GM21619 (cell line): ENCODE measurements at regions not wholly inside any gene's neighbourhood (a gene's known extent, or its start where the extent isn't known, plus 50 kb on each side); places are given as distances from the start of the nearest gene placed in this dataset.
"Not testable (repeated sequence)": the region's sequence is repeated elsewhere in the genome, so short reads cannot be mapped to it uniquely, and the experiment has no call there.

ENCODE experiments used
- ATAC-seq: cut with Tn5 transposase; IDR thresholded peaks from one replicate; pipeline ENCODE4 v1.9.1; 2021; ENCODE audit not compliant: unreplicated experiment

- ATAC-seq, result no peak
These were observed 61.4 kb downstream of the DDX53 start for GRCh38 chrX:23061116-23061515.

DNA sequence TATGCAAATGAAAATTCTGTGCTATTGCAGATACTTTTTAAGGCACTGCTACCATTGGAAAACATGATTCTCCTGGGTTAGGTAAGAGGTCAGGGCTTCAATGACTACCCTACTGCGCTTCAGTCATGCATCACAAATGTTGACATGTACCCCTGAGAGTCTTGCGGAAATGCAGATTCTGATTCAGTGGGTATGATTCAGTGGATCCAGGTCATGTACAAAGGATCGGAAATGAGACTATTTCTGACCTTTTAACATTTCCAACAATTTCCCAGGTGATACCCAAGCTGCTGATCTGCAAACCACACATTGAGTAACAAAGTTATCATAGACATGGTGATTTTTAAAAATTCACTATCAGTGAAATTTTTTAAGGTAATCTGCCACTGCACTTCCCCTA is 62.6 kb downstream of the DDX53 start:
- ATAC-seq, result no peak

GRCh38 chrX:23066588-23067281 is 67.0 kb downstream of the DDX53 start:
- peak; percentile 65 for ATAC-seq

GRCh38 chrX:23075461-23075860 is 75.7 kb downstream of the DDX53 start:
- not testable (repeated sequence) for ATAC-seq

GRCh38 chrX:23079347-23079746 is 79.6 kb downstream of the DDX53 start:
- ATAC-seq, result no peak

DNA sequence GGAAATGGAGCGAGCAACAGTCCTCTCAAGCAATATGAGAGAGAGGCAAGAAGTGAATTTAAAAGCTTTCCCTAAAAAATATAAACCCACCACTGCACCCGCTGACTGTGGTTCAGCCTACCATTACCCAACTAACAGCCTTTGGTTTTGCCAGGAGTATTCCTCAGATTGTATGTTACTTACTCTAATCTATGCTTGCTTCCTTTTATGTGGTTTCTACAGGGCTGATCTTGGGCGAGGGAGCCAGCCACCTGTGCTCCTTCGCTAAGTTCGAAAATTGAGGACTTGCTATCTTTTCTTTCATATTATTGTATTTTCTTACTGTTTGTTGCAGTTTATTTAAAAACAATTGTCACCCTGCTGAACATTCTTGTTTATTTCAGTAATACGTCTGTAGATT is 101.1 kb downstream of the DDX53 start:
- ATAC-seq, result no peak

DNA sequence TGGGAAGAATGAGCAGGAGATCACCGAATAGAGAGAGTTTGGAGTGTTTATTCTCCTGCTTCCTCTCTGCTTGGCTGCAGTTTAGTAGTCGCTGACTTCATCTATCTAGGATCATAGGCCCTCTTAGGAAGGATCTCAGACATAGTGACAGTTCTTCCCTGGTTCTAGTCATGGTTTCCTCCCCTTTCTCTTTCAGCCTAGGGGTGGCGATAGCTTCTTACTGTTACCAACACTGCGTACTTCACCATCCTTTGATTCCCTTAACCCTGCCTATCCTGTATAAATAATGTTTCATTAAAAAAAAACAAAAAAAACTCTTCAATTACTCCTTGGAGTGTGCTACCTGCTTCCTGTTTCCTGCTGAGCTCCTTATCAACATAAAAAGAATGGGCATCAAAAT is 103.8 kb downstream of the DDX53 start:
- no peak for ATAC-seq

- no peak for ATAC-seq
These were observed 114.5 kb downstream of the DDX53 start for GRCh38 chrX:23114241-23114640.

- no peak for ATAC-seq
These were observed 115.9 kb downstream of the DDX53 start for GRCh38 chrX:23115651-23116050.

GRCh38 chrX:23118163-23118562 is 118.4 kb downstream of the DDX53 start:
- no peak for ATAC-seq

DNA sequence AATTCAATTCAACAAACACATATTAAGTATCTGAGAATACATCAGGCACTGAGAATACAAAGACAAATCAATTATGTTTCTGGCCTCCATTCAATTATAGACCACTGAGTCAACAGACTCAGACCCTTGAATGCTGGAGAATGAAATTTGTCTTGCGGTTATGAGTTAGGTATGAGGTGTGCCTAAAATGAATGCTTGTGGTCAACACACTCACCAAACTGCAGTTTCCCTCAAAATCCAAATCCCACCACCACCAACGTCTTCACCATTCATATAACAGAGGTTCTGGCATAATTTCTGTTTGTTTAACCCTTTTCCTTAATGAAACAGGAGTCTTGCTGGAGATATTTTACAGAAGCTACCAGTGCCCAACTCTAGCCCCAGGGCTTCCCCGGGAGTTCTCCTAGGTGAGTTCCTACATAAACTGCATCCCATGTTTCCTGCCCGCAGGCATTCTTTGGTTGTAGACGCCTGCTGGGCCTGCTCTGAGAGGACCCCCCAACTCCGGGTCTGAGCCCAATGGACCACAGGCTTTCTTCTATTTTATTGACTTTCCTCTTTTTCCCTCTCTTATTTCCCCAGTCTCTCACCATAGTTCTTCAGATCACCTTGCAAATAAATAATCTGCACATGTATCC is 119.2 kb downstream of the DDX53 start:
- ATAC-seq, result no peak

- no peak for ATAC-seq
These were observed 127.8 kb downstream of the DDX53 start for GRCh38 chrX:23127586-23127985.

- ATAC-seq, result no peak
These were observed 133.8 kb downstream of the DDX53 start for GRCh38 chrX:23133551-23133950.

- ATAC-seq, result no peak
These were observed 134.4 kb downstream of the DDX53 start for GRCh38 chrX:23134136-23134535.

GRCh38 chrX:23136816-23137215 is 137.1 kb downstream of the DDX53 start:
- ATAC-seq, result no peak

- no peak for ATAC-seq
These were observed 166.4 kb upstream of the PTCHD1 start for GRCh38 chrX:23168291-23168690.

DNA sequence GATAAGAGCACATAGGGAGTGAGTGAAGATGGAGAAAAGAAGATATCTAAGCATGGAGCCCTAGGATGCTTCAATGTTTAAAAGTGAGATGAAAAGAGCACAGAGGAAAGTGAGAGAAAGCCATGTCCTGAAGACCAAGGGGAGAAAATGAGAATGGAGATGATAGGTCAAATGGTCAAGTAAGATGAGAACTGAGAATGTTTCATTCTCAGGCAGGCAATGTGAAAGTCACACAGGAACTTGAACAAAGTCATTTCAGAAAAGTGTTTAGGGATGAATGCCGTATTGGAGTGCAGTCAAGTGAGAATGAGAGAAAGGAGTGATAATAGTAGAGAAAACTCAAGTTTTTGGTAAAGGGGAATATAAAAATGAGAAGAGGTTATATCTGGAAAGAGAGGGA is 148.7 kb upstream of the PTCHD1 start:
- no peak for ATAC-seq

- ATAC-seq, result no peak
These were observed 146.8 kb upstream of the PTCHD1 start for GRCh38 chrX:23187819-23188218.

- ATAC-seq, result no peak
These were observed 139.6 kb upstream of the PTCHD1 start for GRCh38 chrX:23194885-23195554.

GRCh38 chrX:23195761-23196160 is 138.9 kb upstream of the PTCHD1 start:
- no peak for ATAC-seq

GRCh38 chrX:23201706-23202105 is 132.9 kb upstream of the PTCHD1 start:
- ATAC-seq, result no peak

DNA sequence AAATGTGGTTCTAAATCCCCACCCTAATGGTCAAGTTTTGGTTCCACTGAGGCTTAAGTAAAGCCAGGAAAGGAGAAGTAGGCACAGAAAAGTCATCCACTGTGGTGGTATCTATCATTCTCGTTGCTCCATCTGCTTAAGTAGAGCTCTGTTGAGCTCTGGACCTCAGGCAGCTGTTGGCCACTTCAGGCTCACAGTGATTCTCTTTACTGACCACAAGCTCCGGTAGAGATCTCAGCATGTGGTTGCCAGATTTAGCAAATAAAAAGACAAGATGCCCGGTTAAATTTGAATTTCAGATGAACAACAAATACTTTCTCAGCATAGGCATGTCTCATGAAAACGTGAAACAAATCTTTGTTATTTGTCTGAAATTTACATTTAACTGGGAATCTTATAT is 132.3 kb upstream of the PTCHD1 start:
- ATAC-seq, result no peak
